ENCODE measurements at regions not wholly inside any gene's neighbourhood (a gene's known extent, or its start where the extent isn't known, plus 50 kb on each side); places are given as distances from the start of the nearest gene placed in this dataset.

DNA sequence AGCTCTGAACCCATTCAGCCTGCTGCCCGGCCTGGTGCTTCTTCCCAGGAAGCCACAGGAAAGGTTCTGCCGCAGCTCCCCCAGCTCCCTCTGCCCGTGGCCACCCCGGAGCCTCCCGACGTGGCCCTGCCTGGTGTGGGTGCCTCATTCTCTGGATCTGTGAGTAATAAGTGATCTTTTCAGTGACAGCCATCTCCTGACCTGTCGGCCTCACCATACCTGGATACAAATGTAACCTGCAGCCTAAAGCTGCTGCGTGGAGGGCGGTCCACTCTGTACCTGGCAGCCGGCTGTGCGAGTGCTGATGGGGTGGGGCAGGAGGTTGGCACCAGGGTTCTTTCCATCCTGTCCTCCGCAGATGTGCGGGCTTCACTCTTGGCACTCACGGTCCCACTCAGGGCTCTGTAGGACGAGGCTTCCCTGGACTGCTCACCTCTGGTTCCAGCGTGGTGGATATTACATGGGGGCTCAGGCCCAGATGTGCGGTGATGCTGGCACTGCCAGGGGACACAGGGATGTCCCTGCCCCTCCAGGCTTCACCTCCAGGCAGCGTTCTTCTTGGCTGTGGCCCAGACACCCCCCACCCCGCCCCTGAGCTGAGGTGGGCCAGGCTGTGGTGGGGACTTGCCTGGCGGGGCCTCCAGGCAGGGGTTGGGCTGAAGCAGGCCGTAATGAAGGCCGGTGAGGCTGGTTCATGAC is 748.5 kb downstream of the BRD1 start:
- Histone ChIP-seq H3K27ac (ENCODE audit: insufficient read depth, low read length) (no peak overlapping the region), H2AK9ac (replicated peaks; ENCODE audit: low read depth, low read length, poor library complexity) (no peak overlapping the region), H4K5ac (ENCODE audit: low read depth, low read length) (no peak overlapping the region), H3K18ac (ENCODE audit: low read depth, low read length) (no peak overlapping the region), H3K9me3 (ENCODE audit: control insufficient read depth, insufficient read depth, low read length) (peaks cover 66% of the 10 kb centered on the region), H3K23ac (ENCODE audit: low read depth, low read length) (no peak overlapping the region), H4K8ac (ENCODE audit: low read depth in 2 of 2, low read length in 2 of 2) (no peak overlapping the region), H4K20me1 (ENCODE audit: insufficient read depth, low read length) (no peaks in the 10 kb centered on the region), H3K14ac (replicated peaks; ENCODE audit: low read depth, low read length) (no peak overlapping the region), H2BK20ac (ENCODE audit: low read depth, low read length) (no peak overlapping the region), H2BK5ac (ENCODE audit: low read depth, low read length, poor library complexity, severe bottlenecking) (no peak overlapping the region), H3K79me1 (ENCODE audit: low read depth in 1 of 2, low read length in 2 of 2) (no peaks in the 10 kb centered on the region), H3K9me1 (ENCODE audit: insufficient read depth, low read length) (no peaks in the 10 kb centered on the region), H3K4me3 (ENCODE audit: insufficient read depth, low read depth, low read length) (no peak overlapping the region), H2AFZ (replicated peaks; ENCODE audit: low read length, poor library complexity) (no peak overlapping the region), H3K56ac (ENCODE audit: extremely low read depth, insufficient read depth, low read length) (no peak overlapping the region), H2AK5ac (ENCODE audit: low read depth, low read length) (no peak overlapping the region), H3K4me2 (ENCODE audit: low read depth, low read length) (no peak overlapping the region), H3K9ac (ENCODE audit: low read depth, low read length) (no peak overlapping the region), H2BK15ac (ENCODE audit: low read depth, low read length) (no peak overlapping the region), H4K91ac (ENCODE audit: insufficient read depth, low read depth, low read length) (no peak overlapping the region), H2BK120ac (ENCODE audit: low read depth, low read length) (no peak overlapping the region), H3K4ac (ENCODE audit: low read depth, low read length) (no peak overlapping the region), H3K36me3 (ENCODE audit: control insufficient read depth, insufficient read depth, low read length) (no peaks in the 10 kb centered on the region), H3K4me1 (ENCODE audit: control insufficient read depth, insufficient read depth, low read length) (no peaks in the 10 kb centered on the region), H3K27me3 (ENCODE audit: control insufficient read depth, insufficient read depth, low read length) (no peaks in the 10 kb centered on the region)
- in situ Hi-C loops (cut with MboI; ENCODE audit: low sequenced_read_pairs) = no loop called here
- DNase-seq (no peak), ATAC-seq (ENCODE audit: low read depth) (no peak)
- dilution Hi-C loops (cut with HindIII; ENCODE audit: low sequenced_read_pairs, unreplicated experiment) = no loop called here
- no CpG with 5 or more reads among the region's 22 CpGs for WGBS, 2 experiments (ENCODE audit: extremely low coverage in 2 of 2, insufficient read length in 1 of 2)
- ChIA-PET POLR2A (ENCODE audit: unreplicated experiment) (no interaction called here), CTCF (no interaction called here)
- intact Hi-C loops (cut with micrococcal nuclease) = no loop called here
- no peak for TF ChIP-seq MAFK (IDR thresholded peaks at IDR 0.05; ENCODE audit: low read depth, low read length)
- no peak for TF ChIP-seq RFX5 (IDR thresholded peaks at IDR 0.05; ENCODE audit: low read depth, low read length)
- no peak for TF ChIP-seq SMC3 (IDR thresholded peaks at IDR 0.05; ENCODE audit: low read depth, low read length)
- no peak for TF ChIP-seq MAZ (IDR thresholded peaks at IDR 0.05; ENCODE audit: borderline replicate concordance, low read depth, low read length)
- TF ChIP-seq FOS (IDR thresholded peaks at IDR 0.05; ENCODE audit: low read depth, low read length) = no peak
- no peak for TF ChIP-seq BHLHE40 (IDR thresholded peaks at IDR 0.05; ENCODE audit: low read depth, low read length)
- TF ChIP-seq POLR2A (IDR thresholded peaks at IDR 0.05; ENCODE audit: low read depth, low read length) = no peak
- TF ChIP-seq, protein P1, sequence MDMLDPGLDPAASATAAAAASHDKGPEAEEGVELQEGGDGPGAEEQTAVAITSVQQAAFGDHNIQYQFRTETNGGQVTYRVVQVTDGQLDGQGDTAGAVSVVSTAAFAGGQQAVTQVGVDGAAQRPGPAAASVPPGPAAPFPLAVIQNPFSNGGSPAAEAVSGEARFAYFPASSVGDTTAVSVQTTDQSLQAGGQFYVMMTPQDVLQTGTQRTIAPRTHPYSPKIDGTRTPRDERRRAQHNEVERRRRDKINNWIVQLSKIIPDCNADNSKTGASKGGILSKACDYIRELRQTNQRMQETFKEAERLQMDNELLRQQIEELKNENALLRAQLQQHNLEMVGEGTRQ (IDR thresholded peaks at IDR 0.05; ENCODE audit: low read depth, low read length) = no peak
- TF ChIP-seq CEBPB (IDR thresholded peaks at IDR 0.05; ENCODE audit: low read depth, low read length) = no peak
- no TSS peak for BruUV-seq (replicated peaks)

All from IMR-90 (cell line).